GM21423 (cell line): ENCODE measurements at regions not wholly inside any gene's neighbourhood (a gene's known extent, or its start where the extent isn't known, plus 50 kb on each side); places are given as distances from the start of the nearest gene placed in this dataset.

ENCODE experiments used
- ATAC-seq: cut with Tn5 transposase; IDR thresholded peaks from one replicate; pipeline ENCODE4 v1.9.1; 2021; ENCODE audit warnings: mild to moderate bottlenecking, moderate library complexity; ENCODE audit not compliant: unreplicated experiment

- no peak for ATAC-seq
Measured at GRCh38 chr2:205902041-205902899, 183.7 kb downstream of the INO80D start.

- ATAC-seq, result no peak
Measured at GRCh38 chr2:205901491-205901890, 184.5 kb downstream of the INO80D start.

- no peak for ATAC-seq
Measured at GRCh38 chr2:205898744-205899143, 187.2 kb downstream of the INO80D start.

- ATAC-seq, result no peak
Measured at GRCh38 chr2:205895981-205896655, 189.9 kb downstream of the INO80D start.

GRCh38 chr2:205892665-205893259, 193.2 kb downstream of the INO80D start:
- no peak for ATAC-seq

GRCh38 chr2:205892251-205892655, 193.7 kb downstream of the INO80D start:
- no peak for ATAC-seq

DNA sequence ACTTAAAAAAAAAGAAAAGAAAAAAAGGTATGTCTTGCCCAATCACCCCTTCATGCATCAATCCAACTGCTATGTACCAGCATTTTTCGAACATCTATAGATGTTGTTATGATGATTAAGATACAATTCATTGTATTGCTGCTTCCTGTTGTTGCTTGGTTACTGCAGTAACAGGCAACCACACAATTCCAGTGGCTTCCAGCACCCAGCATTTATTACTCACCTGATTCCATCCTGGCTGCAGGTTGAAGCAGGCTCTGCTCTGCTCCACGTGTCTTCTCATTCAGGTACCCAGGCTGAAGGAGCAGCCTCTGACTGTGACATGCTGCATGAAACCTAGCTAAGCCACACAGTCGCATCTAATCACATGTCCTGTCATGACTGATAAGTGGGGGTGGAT, 196.9 kb downstream of the INO80D start:
- no peak for ATAC-seq

GRCh38 chr2:205887637-205888036, 198.3 kb downstream of the INO80D start:
- ATAC-seq, result no peak

- peak; percentile 67 for ATAC-seq
Measured at GRCh38 chr2:205885492-205886099, 200.4 kb downstream of the INO80D start.

DNA sequence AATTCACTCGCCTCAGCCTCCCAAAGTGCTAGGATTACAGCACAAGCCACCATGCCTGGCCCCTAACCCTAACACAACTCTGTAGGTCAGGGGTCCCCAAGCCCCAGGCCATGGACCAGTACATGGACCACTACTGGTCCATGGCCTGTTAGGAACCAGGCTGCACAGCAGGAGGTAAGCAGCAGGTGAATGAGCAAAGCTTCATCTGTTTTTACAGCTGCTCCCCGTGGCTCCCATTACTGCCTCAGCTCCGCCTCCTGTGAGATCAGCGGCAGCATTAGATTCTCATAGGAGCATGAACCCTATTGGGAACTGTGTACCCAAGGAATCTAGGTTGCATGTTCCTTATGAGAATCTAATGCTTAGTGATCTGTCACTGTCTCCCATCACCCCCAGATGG, 201.7 kb downstream of the NRP2 start:
- ATAC-seq, result no peak

GRCh38 chr2:205882806-205883425, 200.6 kb downstream of the NRP2 start:
- ATAC-seq, result no peak

DNA sequence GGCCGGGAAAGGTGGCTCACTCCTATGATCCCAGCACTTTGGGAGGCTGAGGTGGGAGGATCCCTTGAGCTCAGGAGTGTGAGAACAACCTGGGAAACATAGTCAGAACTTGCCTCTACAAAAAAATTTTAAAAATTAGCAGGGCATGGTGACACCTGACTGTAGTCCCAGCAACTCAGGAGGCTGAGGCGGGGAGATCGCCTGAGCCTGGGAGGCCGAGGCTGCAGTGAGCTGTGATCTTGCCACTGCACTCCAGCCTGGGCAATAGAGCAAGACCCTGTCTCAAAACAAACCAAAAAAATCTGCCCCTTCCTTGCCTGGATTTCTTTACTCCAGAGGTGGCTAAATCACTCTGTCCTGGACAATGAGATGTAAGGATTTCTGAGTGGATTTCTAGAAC, 197.7 kb downstream of the NRP2 start:
- ATAC-seq, result no peak

- no peak for ATAC-seq
Measured at GRCh38 chr2:205878999-205879762, 196.9 kb downstream of the NRP2 start.

GRCh38 chr2:205877496-205877895, 195.2 kb downstream of the NRP2 start:
- ATAC-seq, result no peak

DNA sequence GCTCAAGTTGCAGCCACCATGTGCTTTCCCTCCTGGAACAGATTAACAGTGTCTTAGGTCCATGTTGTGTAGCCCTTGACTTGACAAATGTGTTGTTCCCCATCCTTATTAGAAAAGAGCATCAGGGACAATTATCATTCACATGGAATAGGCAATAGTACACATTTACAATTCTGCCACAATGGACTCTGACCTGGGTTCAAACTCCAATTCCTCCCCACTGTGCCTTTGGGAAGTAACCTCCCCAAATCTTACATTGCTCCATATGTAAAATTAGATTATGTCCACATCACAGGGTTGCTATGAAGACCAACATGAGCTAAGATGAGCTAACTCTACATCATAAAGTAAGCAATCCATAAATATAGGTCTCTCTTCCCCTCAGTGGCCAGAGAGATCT, 193.8 kb downstream of the NRP2 start:
- no peak for ATAC-seq

DNA sequence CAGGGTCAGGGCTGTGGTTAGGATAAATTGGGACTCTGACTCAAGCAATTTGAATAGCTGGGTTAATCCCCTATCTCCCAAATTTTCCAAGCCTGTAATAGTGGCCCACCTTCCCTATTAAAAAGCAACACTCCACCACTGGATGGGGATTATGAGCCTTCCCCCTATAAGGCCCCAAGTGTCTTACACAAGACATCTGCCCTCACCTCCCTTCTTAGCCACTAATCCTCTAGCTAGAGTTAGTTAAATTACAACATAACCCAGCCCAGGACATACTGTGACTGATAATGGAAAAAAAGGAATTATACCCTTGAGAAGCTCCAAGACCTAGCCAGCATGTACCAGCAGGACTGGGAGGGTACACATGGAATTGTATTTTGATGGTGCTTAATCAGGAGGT, 190.4 kb downstream of the NRP2 start:
- no peak for ATAC-seq

GRCh38 chr2:205869439-205869838, 187.1 kb downstream of the NRP2 start:
- no peak for ATAC-seq

DNA sequence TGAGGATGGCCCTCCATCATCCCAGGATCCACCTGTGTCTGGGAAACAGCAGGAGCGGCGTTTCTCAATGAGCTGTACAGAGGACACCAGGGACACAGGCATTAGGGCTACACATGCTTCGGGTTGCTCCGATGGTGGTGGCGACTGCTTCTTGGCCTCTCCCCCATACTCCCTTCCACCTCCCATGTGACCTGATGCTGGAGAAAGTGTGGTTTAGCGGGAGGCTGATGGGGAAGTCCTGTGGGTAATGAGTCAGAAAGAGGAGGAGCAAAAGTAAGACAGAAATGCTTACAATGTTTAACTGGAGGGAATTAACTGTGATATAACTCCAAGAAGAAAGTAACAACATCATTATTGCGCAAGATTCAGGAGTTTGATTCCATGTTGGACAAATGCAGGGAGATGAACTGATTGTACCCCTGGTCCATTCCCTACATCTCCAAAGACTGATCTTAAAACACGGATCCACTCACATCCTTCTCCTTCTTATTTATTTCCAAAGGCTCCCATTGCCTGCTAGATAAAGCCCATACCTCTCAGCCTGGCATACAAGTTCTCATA, 186.6 kb downstream of the NRP2 start:
- ATAC-seq, result peak; percentile 80

- ATAC-seq, result no peak
Measured at GRCh38 chr2:205868053-205868452, 185.8 kb downstream of the NRP2 start.

- no peak for ATAC-seq
Measured at GRCh38 chr2:205867371-205867770, 185.1 kb downstream of the NRP2 start.
